ENCODE measurements at regions not wholly inside any gene's neighbourhood (a gene's known extent, or its start where the extent isn't known, plus 50 kb on each side); places are given as distances from the start of the nearest gene placed in this dataset.

DNA sequence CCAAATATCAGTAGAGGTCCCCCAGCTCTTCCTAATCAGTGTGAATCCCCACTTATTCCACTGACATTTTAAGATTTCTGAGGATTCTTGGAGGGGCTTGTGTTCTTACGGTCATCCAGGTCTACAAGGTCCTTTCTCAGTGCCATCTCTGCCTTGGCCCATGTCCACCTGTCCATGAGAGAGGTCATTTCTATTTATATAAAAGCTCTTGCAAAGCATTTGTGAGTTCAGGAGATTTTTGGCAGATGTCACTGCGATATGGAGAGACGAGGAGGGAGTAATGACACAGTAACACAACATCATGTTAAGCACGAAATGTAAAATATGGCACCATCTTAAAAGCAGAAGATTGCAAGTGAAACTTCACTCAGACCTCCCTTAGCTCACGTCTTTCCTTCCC lies 144.6 kb upstream of the NFIA start:
- Histone ChIP-seq H3K27me3 (ENCODE audit: insufficient read depth, poor library complexity, severe bottlenecking) (no peaks in the 10 kb centered on the region), H3K4me3 (replicated peaks; ENCODE audit: insufficient read depth, low read length) (no peak overlapping the region), H3K27ac (replicated peaks) (no peak overlapping the region)
- TF ChIP-seq GABPA (IDR thresholded peaks at IDR 0.05; ENCODE audit: low read depth) = no peak
- TF ChIP-seq CTCF (IDR thresholded peaks at IDR 0.05; ENCODE audit: insufficient read depth, low read length) = no peak
- TF ChIP-seq SPI1 (IDR thresholded peaks at IDR 0.05; ENCODE audit: borderline replicate concordance, low read depth) = no peak
- no peak for TF ChIP-seq POLR2AphosphoS5 (IDR thresholded peaks at IDR 0.05; ENCODE audit: low read depth)
- TF ChIP-seq, protein P1, sequence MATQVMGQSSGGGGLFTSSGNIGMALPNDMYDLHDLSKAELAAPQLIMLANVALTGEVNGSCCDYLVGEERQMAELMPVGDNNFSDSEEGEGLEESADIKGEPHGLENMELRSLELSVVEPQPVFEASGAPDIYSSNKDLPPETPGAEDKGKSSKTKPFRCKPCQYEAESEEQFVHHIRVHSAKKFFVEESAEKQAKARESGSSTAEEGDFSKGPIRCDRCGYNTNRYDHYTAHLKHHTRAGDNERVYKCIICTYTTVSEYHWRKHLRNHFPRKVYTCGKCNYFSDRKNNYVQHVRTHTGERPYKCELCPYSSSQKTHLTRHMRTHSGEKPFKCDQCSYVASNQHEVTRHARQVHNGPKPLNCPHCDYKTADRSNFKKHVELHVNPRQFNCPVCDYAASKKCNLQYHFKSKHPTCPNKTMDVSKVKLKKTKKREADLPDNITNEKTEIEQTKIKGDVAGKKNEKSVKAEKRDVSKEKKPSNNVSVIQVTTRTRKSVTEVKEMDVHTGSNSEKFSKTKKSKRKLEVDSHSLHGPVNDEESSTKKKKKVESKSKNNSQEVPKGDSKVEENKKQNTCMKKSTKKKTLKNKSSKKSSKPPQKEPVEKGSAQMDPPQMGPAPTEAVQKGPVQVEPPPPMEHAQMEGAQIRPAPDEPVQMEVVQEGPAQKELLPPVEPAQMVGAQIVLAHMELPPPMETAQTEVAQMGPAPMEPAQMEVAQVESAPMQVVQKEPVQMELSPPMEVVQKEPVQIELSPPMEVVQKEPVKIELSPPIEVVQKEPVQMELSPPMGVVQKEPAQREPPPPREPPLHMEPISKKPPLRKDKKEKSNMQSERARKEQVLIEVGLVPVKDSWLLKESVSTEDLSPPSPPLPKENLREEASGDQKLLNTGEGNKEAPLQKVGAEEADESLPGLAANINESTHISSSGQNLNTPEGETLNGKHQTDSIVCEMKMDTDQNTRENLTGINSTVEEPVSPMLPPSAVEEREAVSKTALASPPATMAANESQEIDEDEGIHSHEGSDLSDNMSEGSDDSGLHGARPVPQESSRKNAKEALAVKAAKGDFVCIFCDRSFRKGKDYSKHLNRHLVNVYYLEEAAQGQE (IDR thresholded peaks at IDR 0.05; ENCODE audit: insufficient replicate concordance, low read depth) = no peak
- DNase-seq (ENCODE audit: low read depth in 1 of 2, low spot score in 1 of 2) = no peak

- no peak for TF ChIP-seq CTCF (IDR thresholded peaks at IDR 0.05; ENCODE audit: insufficient read depth, low read length)
- TF ChIP-seq, protein P1 (IDR thresholded peaks at IDR 0.05; ENCODE audit: insufficient replicate concordance, low read depth) = no peak
- no peak for TF ChIP-seq GABPA (IDR thresholded peaks at IDR 0.05; ENCODE audit: low read depth)
- TF ChIP-seq POLR2AphosphoS5 (IDR thresholded peaks at IDR 0.05; ENCODE audit: low read depth) = no peak
- TF ChIP-seq SPI1 (IDR thresholded peaks at IDR 0.05; ENCODE audit: borderline replicate concordance, low read depth) = no peak
- no peak for DNase-seq (ENCODE audit: low read depth in 1 of 2, low spot score in 1 of 2)
- Histone ChIP-seq H3K27me3 (ENCODE audit: insufficient read depth, poor library complexity, severe bottlenecking) (no peaks in the 10 kb centered on the region), H3K4me3 (replicated peaks; ENCODE audit: insufficient read depth, low read length) (no peak overlapping the region), H3K27ac (replicated peaks) (no peak overlapping the region)
Observed at GRCh38 chr1:60936591-60937342, 145.6 kb upstream of the NFIA start.

DNA sequence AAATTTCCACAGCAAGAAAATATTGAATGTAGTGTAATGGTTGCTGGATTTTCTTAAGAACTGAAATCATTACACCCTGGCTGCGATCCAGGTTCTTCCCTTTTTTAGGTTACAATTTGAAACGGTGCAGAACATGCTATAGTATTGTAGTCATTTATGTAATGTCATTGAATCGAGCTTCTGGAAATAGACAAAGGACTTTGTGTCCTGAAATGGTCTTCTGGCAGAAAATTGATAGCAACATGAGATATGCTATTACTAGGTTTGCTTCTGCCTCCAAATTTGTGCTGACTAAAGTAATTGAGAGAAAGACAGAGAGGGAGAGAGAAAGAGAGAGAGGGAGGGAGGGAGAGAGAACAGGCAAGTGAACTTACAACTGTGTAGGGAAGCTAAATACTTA lies 146.2 kb upstream of the NFIA start:
- H3K4me3 ChIP-seq (replicated peaks; ENCODE audit: insufficient read depth, low read length) = no peak overlapping the region
- no peak for TF ChIP-seq POLR2AphosphoS5 (IDR thresholded peaks at IDR 0.05; ENCODE audit: low read depth)
- TF ChIP-seq, protein P1 (IDR thresholded peaks at IDR 0.05; ENCODE audit: insufficient replicate concordance, low read depth) = no peak
- no peak for TF ChIP-seq CTCF (IDR thresholded peaks at IDR 0.05; ENCODE audit: insufficient read depth, low read length)
- no peak for TF ChIP-seq SPI1 (IDR thresholded peaks at IDR 0.05; ENCODE audit: borderline replicate concordance, low read depth)
- no peak for TF ChIP-seq GABPA (IDR thresholded peaks at IDR 0.05; ENCODE audit: low read depth)
- DNase-seq (ENCODE audit: low read depth in 1 of 2, low spot score in 1 of 2) = no peak
- no peak overlapping the region for H3K27ac ChIP-seq (replicated peaks)
- H3K27me3 ChIP-seq (ENCODE audit: insufficient read depth, poor library complexity, severe bottlenecking) = no peaks in the 10 kb centered on the region

Data from HL-60 (cell line).